Dedifferentiated amniotic fluid mesenchymal stem cell (primary cell): ENCODE measurements at regions not wholly inside any gene's neighbourhood (a gene's known extent, or its start where the extent isn't known, plus 50 kb on each side); places are given as distances from the start of the nearest gene placed in this dataset.
A peak's percentile ranks its signal among the peaks of the same experiment; 100 is the strongest.
"Not testable (repeated sequence)": the region's sequence is repeated elsewhere in the genome, so short reads cannot be mapped to it uniquely, and the experiment has no call there.

Source experiments
- DNase-seq: peaks from one replicate; pipeline ENCODE4 v3.0.0-alpha.2; 2016; ENCODE audit errors: extremely low spot score

GRCh38 chr11:87767615-87768014 lies 407.6 kb downstream of the RAB38 start:
- no peak for DNase-seq

GRCh38 chr11:87764075-87764474 lies 411.2 kb downstream of the RAB38 start:
- not testable (repeated sequence) for DNase-seq

GRCh38 chr11:87754685-87755084 lies 420.6 kb downstream of the RAB38 start:
- no peak for DNase-seq

GRCh38 chr11:87753143-87753542 lies 422.1 kb downstream of the RAB38 start:
- DNase-seq, result no peak

GRCh38 chr11:87743007-87743406 lies 432.2 kb downstream of the RAB38 start:
- no peak for DNase-seq

- DNase-seq, result no peak
These were observed 434.3 kb downstream of the RAB38 start for GRCh38 chr11:87740968-87741367.

- no peak for DNase-seq
These were observed 434.8 kb downstream of the RAB38 start for GRCh38 chr11:87740451-87740850.

- DNase-seq, result peak; percentile 31
These were observed 435.5 kb downstream of the RAB38 start for GRCh38 chr11:87739766-87740165.

GRCh38 chr11:87739261-87739660 lies 436.0 kb downstream of the RAB38 start:
- no peak for DNase-seq

- DNase-seq, result no peak
These were observed 438.3 kb downstream of the RAB38 start for GRCh38 chr11:87736928-87737327.

- no peak for DNase-seq
These were observed 448.7 kb downstream of the RAB38 start for GRCh38 chr11:87726506-87726905.

GRCh38 chr11:87724358-87724757 lies 450.9 kb downstream of the RAB38 start:
- DNase-seq, result no peak

GRCh38 chr11:87722756-87723565 lies 452.3 kb downstream of the RAB38 start:
- no peak for DNase-seq

- peak; percentile 20 for DNase-seq
These were observed 455.7 kb downstream of the RAB38 start for GRCh38 chr11:87719326-87720073.

GRCh38 chr11:87712802-87713202 lies 462.4 kb downstream of the RAB38 start:
- no peak for DNase-seq

- no peak for DNase-seq
These were observed 462.9 kb downstream of the RAB38 start for GRCh38 chr11:87712391-87712790.

- not testable (repeated sequence) for DNase-seq
These were observed 471.7 kb downstream of the RAB38 start for GRCh38 chr11:87703589-87703988.

GRCh38 chr11:87675993-87676392 lies 499.2 kb downstream of the RAB38 start:
- DNase-seq, result no peak

- DNase-seq, result no peak
These were observed 508.5 kb downstream of the RAB38 start for GRCh38 chr11:87666730-87667129.

- DNase-seq, result no peak
These were observed 513.0 kb downstream of the RAB38 start for GRCh38 chr11:87662287-87662686.

GRCh38 chr11:87660926-87661660 lies 514.1 kb downstream of the RAB38 start:
- DNase-seq, result no peak

GRCh38 chr11:87659807-87660206 lies 515.4 kb downstream of the RAB38 start:
- DNase-seq, result no peak
